Kidney (tissue), 13 donors: ENCODE measurements at regions not wholly inside any gene's neighbourhood (a gene's known extent, or its start where the extent isn't known, plus 50 kb on each side); places are given as distances from the start of the nearest gene placed in this dataset.
"Not testable (repeated sequence)": the region's sequence is repeated elsewhere in the genome, so short reads cannot be mapped to it uniquely, and the experiment has no call there.

Experiments
- DNase-seq, 5 donors: peaks; one replicate each; pipeline ENCODE4 v3.0.0-alpha.2; 2013 to 2020
- FAIRE-seq: peaks from 2 replicates; lab custom pipeline; 2012; peaks lifted over from hg19 to GRCh38; lab: Jason Lieb, UNC
- H3K27ac ChIP-seq, 2 donors: one replicate each; pipeline ENCODE4 v1.7.0; 2013; ENCODE audit warnings: low read depth in 2 of 2, low read length in 2 of 2, inconsistent platforms in 1 of 2
- H3K27me3 ChIP-seq: one replicate; pipeline ENCODE4 v1.7.1; 2013; ENCODE audit warnings: low read length, inconsistent platforms; ENCODE audit not compliant: control insufficient read depth, insufficient read depth
- H3K36me3 ChIP-seq, 3 donors: one replicate each; pipeline versions ENCODE4 v1.7.0 to v1.7.1; 2013; ENCODE audit warnings: low read length in 3 of 3, control low read depth in 1 of 3, inconsistent platforms in 1 of 3; ENCODE audit not compliant: insufficient read depth in 3 of 3, control insufficient read depth in 2 of 3
- H3K4me1 ChIP-seq, 3 donors: one replicate each; pipeline versions ENCODE4 v1.7.0 to v1.7.1; 2013; ENCODE audit warnings: low read length in 3 of 3, inconsistent platforms in 1 of 3, low read depth in 1 of 3; ENCODE audit not compliant: control insufficient read depth in 2 of 3, insufficient read depth in 2 of 3
- H3K4me3 ChIP-seq, 3 donors: one replicate each; pipeline versions ENCODE4 v1.7.0 to v1.8.1; 2013; ENCODE audit warnings: low read length in 3 of 3, control low read depth in 1 of 3, inconsistent platforms in 1 of 3
- H3K9ac ChIP-seq, 3 donors: one replicate each; pipeline versions ENCODE4 v1.7.0 to v1.7.1; 2013; ENCODE audit warnings: low read length in 3 of 3, control low read depth in 1 of 3, inconsistent platforms in 1 of 3
- H3K9me3 ChIP-seq, 3 donors: one replicate each; pipeline versions ENCODE4 v1.7.0 to v1.7.1; 2013; ENCODE audit warnings: low read length in 3 of 3, control low read depth in 1 of 3, inconsistent platforms in 1 of 3; ENCODE audit not compliant: control insufficient read depth in 2 of 3, insufficient read depth in 1 of 3
- CTCF ChIP-seq: IDR thresholded peaks from 3 replicates; pipeline ENCODE4 v1.5.1; 2012; ENCODE audit warnings: mild to moderate bottlenecking, moderate library complexity, borderline replicate concordance; ENCODE audit not compliant: insufficient read depth; ENCODE audit errors: extremely low read depth
- intact Hi-C: fragments of 100-400 bp; cut with DNase I; formaldehyde crosslinking; loops from one replicate; pipeline ENCODE4 v1.11.1; 2022
- donor health status: control.
- donor health status: control.
- donor health status: control.
- donor health status: control.
- donor health status: control.
- donor health status: DM: yes; HTN: yes; CAD: no.
- donor health status: Normal renal cell carcinoma (clear cell type).

GRCh38 chr20:52060794-52061714 lies 130.5 kb downstream of the ZFP64 start:
- H3K9me3 ChIP-seq: peaks cover 0 to 9% (median 0%) of the 10 kb centered on the region in 3 donors

GRCh38 chr20:52057133-52057532 lies 134.4 kb downstream of the ZFP64 start:
- H3K4me1 ChIP-seq, H3K36me3 ChIP-seq, H3K27ac ChIP-seq, FAIRE-seq, DNase-seq, H3K9ac ChIP-seq, H3K27me3 ChIP-seq, intact Hi-C loops, H3K4me3 ChIP-seq: not testable (repeated sequence)
- peaks cover 0 to 11% (median 0%) of the 10 kb centered on the region in 3 donors for H3K9me3 ChIP-seq

More at GRCh38 chr20:52060794-52061714, 130.5 kb downstream of the ZFP64 start:
- no peaks in the 10 kb centered on the region for H3K4me1 ChIP-seq
- TF ChIP-seq CTCF: no peak
- no peak for FAIRE-seq
- H3K9ac ChIP-seq: no peak overlapping the region
- H3K27me3 ChIP-seq: no peaks in the 10 kb centered on the region
- no peaks in the 10 kb centered on the region for H3K36me3 ChIP-seq
- H3K27ac ChIP-seq: no peak overlapping the region
- intact Hi-C loops: no loop called here
- H3K4me3 ChIP-seq: no peak overlapping the region
- DNase-seq: peak in 4 of 5 donors; percentile 55 to 83 (median 74)

GRCh38 chr20:52056203-52057062 lies 135.1 kb downstream of the ZFP64 start:
- H3K4me1 ChIP-seq: no peaks in the 10 kb centered on the region
- H3K27me3 ChIP-seq: no peaks in the 10 kb centered on the region
- FAIRE-seq (no peak), DNase-seq (no peak)
- H3K9ac ChIP-seq: no peak overlapping the region
- no peaks in the 10 kb centered on the region for H3K36me3 ChIP-seq
- H3K9me3 ChIP-seq: peaks cover 0 to 11% (median 0%) of the 10 kb centered on the region in 3 donors
- intact Hi-C loops: no loop called here
- H3K4me3 ChIP-seq: no peak overlapping the region
- H3K27ac ChIP-seq: no peak overlapping the region
- TF ChIP-seq CTCF: no peak

GRCh38 chr20:52054123-52054522 lies 137.5 kb downstream of the ZFP64 start:
- Histone ChIP-seq H3K9ac (no peak overlapping the region), H3K9me3 (peaks cover 0 to 11% (median 0%) of the 10 kb centered on the region in 3 donors), H3K27ac (no peak overlapping the region), H3K27me3 (no peaks in the 10 kb centered on the region), H3K4me3 (no peak overlapping the region), H3K4me1 (no peaks in the 10 kb centered on the region), H3K36me3 (no peaks in the 10 kb centered on the region)
- no peak for TF ChIP-seq CTCF
- DNase-seq: no peak
- intact Hi-C loops: no loop called here
- no peak for FAIRE-seq
